GM23338 (cell line): ENCODE measurements at regions not wholly inside any gene's neighbourhood (a gene's known extent, or its start where the extent isn't known, plus 50 kb on each side); places are given as distances from the start of the nearest gene placed in this dataset.

Source experiments
- EZH2phosphoT487 ChIP-seq: fragments of 200-600 bp; sonication (generic); IDR thresholded peaks from one replicate; pipeline ENCODE4 v1.8.1; 2018; ENCODE audit warnings: antibody characterized with exemption; ENCODE audit not compliant: unreplicated experiment
- JUNB ChIP-seq: IDR thresholded peaks from one replicate; pipeline ENCODE4 v1.6.1; 2016; ENCODE audit warnings: antibody characterized with exemption; ENCODE audit not compliant: unreplicated experiment
- POLR2AphosphoS5 ChIP-seq: IDR thresholded peaks from 2 replicates; pipeline ENCODE4 v1.6.1; 2016; ENCODE audit warnings: antibody characterized with exemption, low read depth
- TF ChIP-seq, protein P1 (sequence below), 2 experiments: fragments of 200-600 bp in 1 of 2; sonication (generic) in 1 of 2; conservative IDR thresholded peaks; 2 replicates each; pipeline versions ENCODE4 v1.5.1 to v1.6.1; 2016 to 2017; ENCODE audit warnings: antibody characterized with exemption in 2 of 2, low read depth in 2 of 2, mild to moderate bottlenecking in 2 of 2, moderate library complexity in 1 of 2
- TF ChIP-seq, protein P2 (sequence below): IDR thresholded peaks from one replicate; pipeline ENCODE4 v1.6.1; 2018; ENCODE audit warnings: antibody characterized with exemption; ENCODE audit not compliant: unreplicated experiment

- TF ChIP-seq, protein P1, sequence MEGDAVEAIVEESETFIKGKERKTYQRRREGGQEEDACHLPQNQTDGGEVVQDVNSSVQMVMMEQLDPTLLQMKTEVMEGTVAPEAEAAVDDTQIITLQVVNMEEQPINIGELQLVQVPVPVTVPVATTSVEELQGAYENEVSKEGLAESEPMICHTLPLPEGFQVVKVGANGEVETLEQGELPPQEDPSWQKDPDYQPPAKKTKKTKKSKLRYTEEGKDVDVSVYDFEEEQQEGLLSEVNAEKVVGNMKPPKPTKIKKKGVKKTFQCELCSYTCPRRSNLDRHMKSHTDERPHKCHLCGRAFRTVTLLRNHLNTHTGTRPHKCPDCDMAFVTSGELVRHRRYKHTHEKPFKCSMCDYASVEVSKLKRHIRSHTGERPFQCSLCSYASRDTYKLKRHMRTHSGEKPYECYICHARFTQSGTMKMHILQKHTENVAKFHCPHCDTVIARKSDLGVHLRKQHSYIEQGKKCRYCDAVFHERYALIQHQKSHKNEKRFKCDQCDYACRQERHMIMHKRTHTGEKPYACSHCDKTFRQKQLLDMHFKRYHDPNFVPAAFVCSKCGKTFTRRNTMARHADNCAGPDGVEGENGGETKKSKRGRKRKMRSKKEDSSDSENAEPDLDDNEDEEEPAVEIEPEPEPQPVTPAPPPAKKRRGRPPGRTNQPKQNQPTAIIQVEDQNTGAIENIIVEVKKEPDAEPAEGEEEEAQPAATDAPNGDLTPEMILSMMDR (conservative IDR thresholded peaks at IDR 0.05; ENCODE audit: low read depth in 2 of 2) = no peak
- no peak for TF ChIP-seq POLR2AphosphoS5
- no peak for TF ChIP-seq JUNB
- TF ChIP-seq EZH2phosphoT487 = no peak
- TF ChIP-seq, protein P2, sequence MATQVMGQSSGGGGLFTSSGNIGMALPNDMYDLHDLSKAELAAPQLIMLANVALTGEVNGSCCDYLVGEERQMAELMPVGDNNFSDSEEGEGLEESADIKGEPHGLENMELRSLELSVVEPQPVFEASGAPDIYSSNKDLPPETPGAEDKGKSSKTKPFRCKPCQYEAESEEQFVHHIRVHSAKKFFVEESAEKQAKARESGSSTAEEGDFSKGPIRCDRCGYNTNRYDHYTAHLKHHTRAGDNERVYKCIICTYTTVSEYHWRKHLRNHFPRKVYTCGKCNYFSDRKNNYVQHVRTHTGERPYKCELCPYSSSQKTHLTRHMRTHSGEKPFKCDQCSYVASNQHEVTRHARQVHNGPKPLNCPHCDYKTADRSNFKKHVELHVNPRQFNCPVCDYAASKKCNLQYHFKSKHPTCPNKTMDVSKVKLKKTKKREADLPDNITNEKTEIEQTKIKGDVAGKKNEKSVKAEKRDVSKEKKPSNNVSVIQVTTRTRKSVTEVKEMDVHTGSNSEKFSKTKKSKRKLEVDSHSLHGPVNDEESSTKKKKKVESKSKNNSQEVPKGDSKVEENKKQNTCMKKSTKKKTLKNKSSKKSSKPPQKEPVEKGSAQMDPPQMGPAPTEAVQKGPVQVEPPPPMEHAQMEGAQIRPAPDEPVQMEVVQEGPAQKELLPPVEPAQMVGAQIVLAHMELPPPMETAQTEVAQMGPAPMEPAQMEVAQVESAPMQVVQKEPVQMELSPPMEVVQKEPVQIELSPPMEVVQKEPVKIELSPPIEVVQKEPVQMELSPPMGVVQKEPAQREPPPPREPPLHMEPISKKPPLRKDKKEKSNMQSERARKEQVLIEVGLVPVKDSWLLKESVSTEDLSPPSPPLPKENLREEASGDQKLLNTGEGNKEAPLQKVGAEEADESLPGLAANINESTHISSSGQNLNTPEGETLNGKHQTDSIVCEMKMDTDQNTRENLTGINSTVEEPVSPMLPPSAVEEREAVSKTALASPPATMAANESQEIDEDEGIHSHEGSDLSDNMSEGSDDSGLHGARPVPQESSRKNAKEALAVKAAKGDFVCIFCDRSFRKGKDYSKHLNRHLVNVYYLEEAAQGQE = no peak
Observed at GRCh38 chr15:96468036-96468435, 137.5 kb downstream of the NR2F2 start.
